HG02943 (cell line): ENCODE measurements at regions not wholly inside any gene's neighbourhood (a gene's known extent, or its start where the extent isn't known, plus 50 kb on each side); places are given as distances from the start of the nearest gene placed in this dataset.

Experiments used
- ATAC-seq: cut with Tn5 transposase; IDR thresholded peaks from one replicate; pipeline ENCODE4 v1.9.1; 2021; ENCODE audit warnings: mild to moderate bottlenecking, low read depth, moderate library complexity; ENCODE audit not compliant: unreplicated experiment

GRCh38 chr2:144163592-144163991 lies 356.3 kb downstream of the ZEB2 start:
- ATAC-seq = no peak

- no peak for ATAC-seq
Observed at GRCh38 chr2:144162652-144163051, 357.3 kb downstream of the ZEB2 start.

GRCh38 chr2:144161061-144161460 lies 358.9 kb downstream of the ZEB2 start:
- no peak for ATAC-seq

- ATAC-seq = no peak
Observed at GRCh38 chr2:144159240-144159639, 360.7 kb downstream of the ZEB2 start.

GRCh38 chr2:144158096-144158495 lies 361.8 kb downstream of the ZEB2 start:
- ATAC-seq = no peak

- ATAC-seq = no peak
Observed at GRCh38 chr2:144156736-144157640, 362.9 kb downstream of the ZEB2 start.

GRCh38 chr2:144154205-144154604 lies 365.7 kb downstream of the ZEB2 start:
- no peak for ATAC-seq

GRCh38 chr2:144152817-144153271 lies 367.1 kb downstream of the ZEB2 start:
- no peak for ATAC-seq

- no peak for ATAC-seq
Observed at GRCh38 chr2:144151851-144152250, 368.1 kb downstream of the ZEB2 start.

GRCh38 chr2:144151405-144151804 lies 368.5 kb downstream of the ZEB2 start:
- no peak for ATAC-seq

GRCh38 chr2:144147356-144147755 lies 372.6 kb downstream of the ZEB2 start:
- no peak for ATAC-seq

GRCh38 chr2:144146876-144147275 lies 373.0 kb downstream of the ZEB2 start:
- ATAC-seq = no peak

GRCh38 chr2:144146076-144146475 lies 373.8 kb downstream of the ZEB2 start:
- no peak for ATAC-seq

- ATAC-seq = no peak
Observed at GRCh38 chr2:144143294-144144151, 376.4 kb downstream of the ZEB2 start.

- ATAC-seq = no peak
Observed at GRCh38 chr2:144140891-144141290, 379.0 kb downstream of the ZEB2 start.

GRCh38 chr2:144137705-144138428 lies 382.1 kb downstream of the ZEB2 start:
- ATAC-seq = no peak

GRCh38 chr2:144137272-144137671 lies 382.6 kb downstream of the ZEB2 start:
- ATAC-seq = no peak

- ATAC-seq = no peak
Observed at GRCh38 chr2:144136297-144137010, 383.5 kb downstream of the ZEB2 start.

- ATAC-seq = no peak
Observed at GRCh38 chr2:144133936-144134665, 385.8 kb downstream of the ZEB2 start.
